K562 (cell line): ENCODE measurements at regions not wholly inside any gene's neighbourhood (a gene's known extent, or its start where the extent isn't known, plus 50 kb on each side); places are given as distances from the start of the nearest gene placed in this dataset.

ENCODE experiments used
- CBFA2T2 ChIP-seq: fragments of 450-650 bp; conservative IDR thresholded peaks from 2 replicates; pipeline ENCODE4 v1.6.1; 2017; ENCODE audit warnings: mild to moderate bottlenecking
- CHD4 ChIP-seq: fragments of 200-600 bp; sonication (generic); IDR thresholded peaks from 3 replicates; pipeline ENCODE4 v1.6.1; 2012; ENCODE audit warnings: low read depth, mild to moderate bottlenecking, mixed read lengths, low read length, inconsistent platforms; ENCODE audit not compliant: insufficient read depth, insufficient replicate concordance, poor library complexity, severe bottlenecking
- DACH1 ChIP-seq: fragments of 450-650 bp; IDR thresholded peaks from 2 replicates; pipeline ENCODE4 v1.6.1; 2018; ENCODE audit not compliant: partially characterized antibody
- ERF ChIP-seq: fragments of 450-650 bp; formaldehyde crosslinking; IDR thresholded peaks from 2 replicates; pipeline ENCODE4 v1.4.0; 2020; ENCODE audit warnings: mild to moderate bottlenecking, mixed read lengths
- GTF2A2 ChIP-seq: IDR thresholded peaks from 2 replicates; pipeline ENCODE4 v1.6.1; 2016; ENCODE audit warnings: mild to moderate bottlenecking, missing genetic modification characterization, missing compliant biosample characterization
- KAT8 ChIP-seq: fragments of 450-650 bp; IDR thresholded peaks from 2 replicates; pipeline ENCODE4 v1.6.1; 2016; ENCODE audit warnings: low read depth, mild to moderate bottlenecking
- LEF1 ChIP-seq: fragments of 450-650 bp; IDR thresholded peaks from 2 replicates; pipeline ENCODE4 v1.6.1; 2016; ENCODE audit warnings: mild to moderate bottlenecking
- MEF2A ChIP-seq: IDR thresholded peaks from 2 replicates; pipeline ENCODE4 v1.6.1; 2011; ENCODE audit warnings: low read depth, mild to moderate bottlenecking, low read length, moderate library complexity; ENCODE audit not compliant: control insufficient read depth
- NFRKB ChIP-seq: fragments of 450-650 bp; IDR thresholded peaks from 2 replicates; pipeline ENCODE4 v1.6.1; 2016; ENCODE audit warnings: low read depth
- RBBP5 ChIP-seq: fragments of 200-600 bp; sonication (generic); IDR thresholded peaks from 2 replicates; pipeline ENCODE4 v1.6.1; 2012; ENCODE audit warnings: borderline replicate concordance, mild to moderate bottlenecking, low read length, control low read depth, inconsistent platforms; ENCODE audit not compliant: insufficient read depth, poor library complexity, severe bottlenecking
- SAFB ChIP-seq: fragments of 200-400 bp; formaldehyde crosslinking; IDR thresholded peaks from 2 replicates; pipeline ENCODE4 v1.6.1; 2017; ENCODE audit warnings: low read depth, low read length, borderline replicate concordance
- ZKSCAN3 ChIP-seq: fragments of 250-450 bp; sonication (Bioruptor Pico); IDR thresholded peaks from 2 replicates; pipeline ENCODE4 v1.4.0; 2020
- ZNF384 ChIP-seq: IDR thresholded peaks from 2 replicates; pipeline ENCODE4 v1.6.1; 2012; ENCODE audit warnings: low read depth, low read length, improper control_type of control experiment
- TF ChIP-seq, protein P1 (sequence below): fragments of 250-450 bp; sonication (Bioruptor Pico); IDR thresholded peaks from 2 replicates; pipeline ENCODE4 v1.8.0; 2021; ENCODE audit warnings: borderline replicate concordance, mild to moderate bottlenecking, moderate library complexity; ENCODE audit not compliant: poor library complexity, severe bottlenecking
- TF ChIP-seq, protein P2 (sequence below): fragments of 250-450 bp; sonication (Bioruptor Pico); IDR thresholded peaks from 2 replicates; pipeline ENCODE4 v1.6.1; 2021; ENCODE audit warnings: mild to moderate bottlenecking
- TF ChIP-seq, protein P3 (sequence below): fragments of 250-450 bp; sonication (Bioruptor Pico); IDR thresholded peaks from 2 replicates; pipeline ENCODE4 v1.4.0; 2020
- TF ChIP-seq, protein P4 (sequence below), 2 experiments: fragments of 250-450 bp in 1 of 2; fragments of 450-650 bp in 1 of 2; sonication (Bioruptor Pico) in 1 of 2; IDR thresholded peaks; 2 replicates each; pipeline versions ENCODE4 v1.6.1 to v1.8.0; 2016 to 2021; ENCODE audit warnings: mild to moderate bottlenecking in 2 of 2, moderate library complexity in 2 of 2, missing compliant biosample characterization in 1 of 2, missing genetic modification characterization in 1 of 2
- TF ChIP-seq, protein P5 (sequence below): fragments of 250-450 bp; sonication (Bioruptor Pico); IDR thresholded peaks from 2 replicates; pipeline ENCODE4 v1.5.0; 2021; ENCODE audit warnings: mild to moderate bottlenecking, moderate library complexity
- TF ChIP-seq, protein P6 (sequence below): fragments of 450-650 bp; IDR thresholded peaks from 2 replicates; pipeline ENCODE4 v1.6.1; 2016; ENCODE audit warnings: antibody characterized with exemption

DNA sequence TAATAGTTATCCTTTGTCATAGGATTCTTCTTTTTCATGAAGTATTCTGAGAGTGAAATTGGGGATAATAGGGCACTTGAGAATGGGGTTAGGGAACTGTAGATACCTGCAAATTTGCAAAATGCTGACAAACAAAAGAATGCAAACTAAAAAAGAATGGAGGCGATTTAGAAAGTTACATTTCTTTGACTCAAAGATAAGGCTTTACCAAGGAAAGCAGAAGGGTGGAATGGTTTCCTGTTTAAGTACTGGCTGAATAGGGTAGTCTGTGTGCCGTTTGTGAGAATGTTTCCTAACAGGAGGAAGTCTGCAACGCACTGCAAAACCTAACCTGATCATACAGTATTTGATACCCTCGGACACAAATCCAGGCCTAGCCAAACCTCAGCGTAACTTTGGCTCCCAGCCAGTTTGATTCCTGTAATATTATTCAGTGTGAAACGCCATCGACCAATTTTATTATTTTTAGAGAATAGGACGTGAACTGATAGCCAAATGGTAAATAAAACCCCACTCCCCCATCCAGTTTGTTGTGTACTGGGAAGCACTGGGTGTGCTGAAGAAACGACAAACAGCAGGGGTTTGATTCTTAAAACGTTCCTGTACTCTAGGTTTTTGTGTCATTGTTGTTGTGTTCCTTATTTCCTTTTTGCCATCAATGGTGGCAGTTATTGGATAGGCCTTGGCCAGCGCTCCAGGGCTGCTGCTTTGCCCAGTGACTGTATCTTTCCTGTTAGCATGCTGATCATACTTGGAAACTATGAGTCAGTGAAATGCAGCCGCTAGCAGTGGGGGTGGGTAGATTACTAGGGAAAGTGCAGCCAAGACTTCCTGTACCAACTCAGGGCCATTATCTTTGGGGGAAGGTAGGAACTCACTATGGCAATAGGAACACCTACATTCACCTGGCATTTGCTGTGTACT, 148.0 kb upstream of the TBL1XR1 start (continued):
- TF ChIP-seq, protein P1, sequence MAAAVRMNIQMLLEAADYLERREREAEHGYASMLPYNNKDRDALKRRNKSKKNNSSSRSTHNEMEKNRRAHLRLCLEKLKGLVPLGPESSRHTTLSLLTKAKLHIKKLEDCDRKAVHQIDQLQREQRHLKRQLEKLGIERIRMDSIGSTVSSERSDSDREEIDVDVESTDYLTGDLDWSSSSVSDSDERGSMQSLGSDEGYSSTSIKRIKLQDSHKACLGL (CRISPR knock-in tag) = no peak
- TF ChIP-seq ZNF384 (no peak), SAFB (no peak), DACH1 (peak; percentile 67), ERF (0 out of 2 replicates have a peak, but pooled peaks have one; percentile 10), CBFA2T2 (no peak; the same call in 1 of the 2 replicates), NFRKB (peak; percentile 98), GTF2A2 (peak; percentile 72), KAT8 (no peak), ZKSCAN3 (CRISPR knock-in tag) (no peak), LEF1 (peak; percentile 96), RBBP5 (peak; percentile 42), CHD4 (no peak), MEF2A (peak; percentile 67; the same call in 1 of the 2 replicates)
- TF ChIP-seq, protein P2, sequence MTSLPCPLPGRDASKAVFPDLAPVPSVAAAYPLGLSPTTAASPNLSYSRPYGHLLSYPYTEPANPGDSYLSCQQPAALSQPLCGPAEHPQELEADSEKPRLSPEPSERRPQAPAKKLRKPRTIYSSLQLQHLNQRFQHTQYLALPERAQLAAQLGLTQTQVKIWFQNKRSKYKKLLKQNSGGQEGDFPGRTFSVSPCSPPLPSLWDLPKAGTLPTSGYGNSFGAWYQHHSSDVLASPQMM (CRISPR knock-in tag) = no peak
- TF ChIP-seq, protein P3, sequence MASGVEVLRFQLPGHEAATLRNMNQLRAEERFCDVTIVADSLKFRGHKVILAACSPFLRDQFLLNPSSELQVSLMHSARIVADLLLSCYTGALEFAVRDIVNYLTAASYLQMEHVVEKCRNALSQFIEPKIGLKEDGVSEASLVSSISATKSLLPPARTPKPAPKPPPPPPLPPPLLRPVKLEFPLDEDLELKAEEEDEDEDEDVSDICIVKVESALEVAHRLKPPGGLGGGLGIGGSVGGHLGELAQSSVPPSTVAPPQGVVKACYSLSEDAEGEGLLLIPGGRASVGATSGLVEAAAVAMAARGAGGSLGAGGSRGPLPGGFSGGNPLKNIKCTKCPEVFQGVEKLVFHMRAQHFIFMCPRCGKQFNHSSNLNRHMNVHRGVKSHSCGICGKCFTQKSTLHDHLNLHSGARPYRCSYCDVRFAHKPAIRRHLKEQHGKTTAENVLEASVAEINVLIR = 0 out of 2 replicates have a peak, but pooled peaks have one; percentile 6
- TF ChIP-seq, protein P4, sequence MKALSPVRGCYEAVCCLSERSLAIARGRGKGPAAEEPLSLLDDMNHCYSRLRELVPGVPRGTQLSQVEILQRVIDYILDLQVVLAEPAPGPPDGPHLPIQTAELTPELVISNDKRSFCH (CRISPR knock-in tag; IDR thresholded peaks at IDR 0.05) = no peak
- TF ChIP-seq, protein P4 (tag; IDR thresholded peaks at IDR 0.05) = peak; percentile 85
- TF ChIP-seq, protein P5, sequence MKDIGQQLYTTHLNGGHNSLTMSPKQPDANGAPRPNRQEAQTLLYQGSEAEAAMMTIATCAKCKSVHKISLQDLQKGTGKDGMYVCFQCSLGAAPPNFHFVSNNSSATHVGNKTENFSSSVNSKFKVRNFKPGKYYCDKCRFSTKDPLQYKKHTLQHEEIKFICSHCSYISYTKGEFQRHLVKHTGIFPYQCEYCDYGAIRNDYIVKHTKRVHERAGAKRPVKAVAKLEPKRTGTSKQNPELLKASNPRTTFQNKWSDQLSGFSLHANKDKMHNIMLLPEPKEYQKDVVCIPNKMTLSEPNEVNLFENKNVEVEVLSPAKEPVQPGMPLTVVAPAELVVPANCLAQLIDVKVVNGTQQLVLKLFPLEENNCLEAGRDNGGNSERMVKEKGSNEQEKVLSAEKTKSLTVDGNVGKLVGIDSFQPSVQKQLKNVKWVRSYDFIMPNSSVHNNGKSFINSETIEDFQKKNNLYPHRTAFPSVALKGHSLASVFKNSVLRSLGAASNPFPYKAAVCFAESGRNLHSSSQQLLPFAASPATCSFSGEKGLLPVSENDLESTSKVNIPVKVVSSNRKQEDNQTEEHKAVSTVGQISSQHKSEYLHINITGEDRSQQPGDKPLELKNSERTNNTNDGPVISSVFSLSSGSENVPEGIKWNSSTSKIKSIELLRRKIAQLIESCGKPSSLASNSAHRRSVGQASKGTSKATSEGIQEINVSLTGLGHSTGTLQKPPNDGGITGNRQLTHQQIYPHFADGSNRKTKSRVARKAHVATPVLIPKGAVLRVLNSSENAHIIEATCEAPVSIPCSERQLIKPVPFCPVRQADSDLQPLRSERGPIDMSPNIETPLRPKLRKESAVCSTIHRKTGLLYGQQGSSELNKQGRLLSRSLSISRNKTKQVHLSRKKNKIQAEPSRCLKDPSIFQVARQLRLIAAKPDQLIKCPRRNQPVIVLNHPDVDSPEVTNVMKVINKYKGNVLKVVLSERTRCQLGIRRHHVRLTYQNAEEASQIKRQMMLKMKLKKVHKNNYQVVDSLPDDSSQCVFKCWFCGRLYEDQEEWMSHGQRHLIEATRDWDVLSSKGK (CRISPR knock-in tag) = no peak
- TF ChIP-seq, protein P6, sequence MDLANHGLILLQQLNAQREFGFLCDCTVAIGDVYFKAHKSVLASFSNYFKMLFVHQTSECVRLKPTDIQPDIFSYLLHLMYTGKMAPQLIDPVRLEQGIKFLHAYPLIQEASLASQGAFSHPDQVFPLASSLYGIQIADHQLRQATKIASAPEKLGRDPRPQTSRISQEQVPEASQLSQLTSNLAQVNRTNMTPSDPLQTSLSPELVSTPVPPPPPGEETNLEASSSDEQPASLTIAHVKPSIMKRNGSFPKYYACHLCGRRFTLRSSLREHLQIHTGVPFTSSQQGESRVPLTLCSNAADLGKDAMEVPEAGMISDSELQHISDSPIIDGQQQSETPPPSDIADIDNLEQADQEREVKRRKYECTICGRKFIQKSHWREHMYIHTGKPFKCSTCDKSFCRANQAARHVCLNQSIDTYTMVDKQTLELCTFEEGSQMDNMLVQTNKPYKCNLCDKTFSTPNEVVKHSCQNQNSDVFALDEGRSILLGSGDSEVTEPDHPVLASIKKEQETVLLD = peak; percentile 79
